GM13977 (cell line): ENCODE measurements at regions not wholly inside any gene's neighbourhood (a gene's known extent, or its start where the extent isn't known, plus 50 kb on each side); places are given as distances from the start of the nearest gene placed in this dataset.
"Not testable (repeated sequence)": the region's sequence is repeated elsewhere in the genome, so short reads cannot be mapped to it uniquely, and the experiment has no call there.

Source experiments
- DNase-seq: peaks from one replicate; pipeline ENCODE4 v3.0.0; 2012; ENCODE audit warnings: low spot score
- in situ Hi-C: fragments of 300-500 bp; cut with MboI; formaldehyde crosslinking; loops from one replicate; pipeline ENCODE4 v1.12.0; 2022; ENCODE audit warnings: low sequenced_read_pairs, low pct_unique_long_range_greater_than_20kb, mixed read lengths, inconsistent platforms; ENCODE audit not compliant: unreplicated experiment
- TF ChIP-seq, protein P1 (sequence below): IDR thresholded peaks from 2 replicates; pipeline ENCODE4 v1.5.1; 2012; ENCODE audit warnings: mild to moderate bottlenecking, control low read depth; ENCODE audit not compliant: insufficient read depth; ENCODE audit errors: extremely low read depth, missing control alignments

DNA sequence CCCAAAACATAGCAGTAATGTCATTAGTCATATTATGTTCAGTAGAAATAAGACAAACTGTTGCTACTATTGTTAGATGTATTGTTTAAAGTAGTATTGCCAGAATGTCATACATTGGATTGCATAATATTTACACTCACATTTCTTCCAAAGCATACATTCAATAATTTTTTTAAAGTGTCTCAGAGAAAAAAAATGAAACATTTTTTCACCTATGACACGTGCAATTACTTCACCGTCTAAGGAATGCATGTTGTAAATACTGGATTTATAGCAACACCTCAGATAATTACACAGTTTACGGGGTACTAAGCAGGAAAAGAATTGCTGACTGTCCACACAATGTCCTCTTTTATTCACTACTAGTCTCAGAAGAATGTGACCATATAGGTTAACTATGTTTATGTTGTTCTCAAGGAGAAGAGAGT, 162.1 kb downstream of the PCDH18 start:
- no peak for DNase-seq
- TF ChIP-seq, protein P1, sequence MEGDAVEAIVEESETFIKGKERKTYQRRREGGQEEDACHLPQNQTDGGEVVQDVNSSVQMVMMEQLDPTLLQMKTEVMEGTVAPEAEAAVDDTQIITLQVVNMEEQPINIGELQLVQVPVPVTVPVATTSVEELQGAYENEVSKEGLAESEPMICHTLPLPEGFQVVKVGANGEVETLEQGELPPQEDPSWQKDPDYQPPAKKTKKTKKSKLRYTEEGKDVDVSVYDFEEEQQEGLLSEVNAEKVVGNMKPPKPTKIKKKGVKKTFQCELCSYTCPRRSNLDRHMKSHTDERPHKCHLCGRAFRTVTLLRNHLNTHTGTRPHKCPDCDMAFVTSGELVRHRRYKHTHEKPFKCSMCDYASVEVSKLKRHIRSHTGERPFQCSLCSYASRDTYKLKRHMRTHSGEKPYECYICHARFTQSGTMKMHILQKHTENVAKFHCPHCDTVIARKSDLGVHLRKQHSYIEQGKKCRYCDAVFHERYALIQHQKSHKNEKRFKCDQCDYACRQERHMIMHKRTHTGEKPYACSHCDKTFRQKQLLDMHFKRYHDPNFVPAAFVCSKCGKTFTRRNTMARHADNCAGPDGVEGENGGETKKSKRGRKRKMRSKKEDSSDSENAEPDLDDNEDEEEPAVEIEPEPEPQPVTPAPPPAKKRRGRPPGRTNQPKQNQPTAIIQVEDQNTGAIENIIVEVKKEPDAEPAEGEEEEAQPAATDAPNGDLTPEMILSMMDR = no peak
- in situ Hi-C loops = no loop called here

DNA sequence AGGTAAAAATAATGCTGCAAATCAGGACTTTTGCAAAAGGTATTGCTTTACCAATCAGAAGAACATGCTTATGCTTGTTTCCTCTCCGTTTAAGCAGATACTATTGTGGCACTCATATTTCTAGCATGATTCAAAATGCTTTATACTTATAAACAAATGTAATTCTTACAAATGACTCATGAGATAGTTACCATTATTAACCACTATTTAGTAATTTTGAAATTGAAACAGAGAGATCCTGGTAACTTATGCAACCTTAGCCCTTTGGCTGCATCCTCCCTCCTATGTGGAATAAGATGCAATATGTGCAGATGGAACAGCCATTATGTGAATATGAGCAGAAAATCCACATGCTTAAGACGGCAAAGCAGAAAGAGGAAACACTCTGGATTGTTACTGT, 164.7 kb downstream of the PCDH18 start:
- TF ChIP-seq, protein P1 = no peak
- DNase-seq = no peak
- in situ Hi-C loops = no loop called here

DNA sequence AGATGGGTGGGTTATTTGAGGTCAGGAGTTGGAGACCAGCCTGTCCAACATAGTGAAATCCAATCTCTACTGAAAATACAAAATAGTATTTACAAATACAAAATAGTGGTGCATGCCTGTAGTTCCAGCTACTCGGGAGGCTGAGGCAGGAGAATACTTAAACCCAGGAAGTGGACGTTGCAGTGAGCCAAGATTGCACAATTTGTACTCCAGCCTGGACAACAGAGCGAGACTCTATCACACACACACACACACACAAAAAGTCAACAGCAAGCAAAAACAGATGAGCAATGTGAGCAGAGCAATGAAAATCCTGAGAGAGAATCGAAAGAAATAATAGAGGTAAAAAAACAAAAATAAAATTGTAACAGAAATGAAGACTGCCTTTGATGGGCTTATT, 168.8 kb downstream of the PCDH18 start:
- TF ChIP-seq, protein P1 = no peak
- in situ Hi-C loops = no loop called here
- DNase-seq = no peak

DNA sequence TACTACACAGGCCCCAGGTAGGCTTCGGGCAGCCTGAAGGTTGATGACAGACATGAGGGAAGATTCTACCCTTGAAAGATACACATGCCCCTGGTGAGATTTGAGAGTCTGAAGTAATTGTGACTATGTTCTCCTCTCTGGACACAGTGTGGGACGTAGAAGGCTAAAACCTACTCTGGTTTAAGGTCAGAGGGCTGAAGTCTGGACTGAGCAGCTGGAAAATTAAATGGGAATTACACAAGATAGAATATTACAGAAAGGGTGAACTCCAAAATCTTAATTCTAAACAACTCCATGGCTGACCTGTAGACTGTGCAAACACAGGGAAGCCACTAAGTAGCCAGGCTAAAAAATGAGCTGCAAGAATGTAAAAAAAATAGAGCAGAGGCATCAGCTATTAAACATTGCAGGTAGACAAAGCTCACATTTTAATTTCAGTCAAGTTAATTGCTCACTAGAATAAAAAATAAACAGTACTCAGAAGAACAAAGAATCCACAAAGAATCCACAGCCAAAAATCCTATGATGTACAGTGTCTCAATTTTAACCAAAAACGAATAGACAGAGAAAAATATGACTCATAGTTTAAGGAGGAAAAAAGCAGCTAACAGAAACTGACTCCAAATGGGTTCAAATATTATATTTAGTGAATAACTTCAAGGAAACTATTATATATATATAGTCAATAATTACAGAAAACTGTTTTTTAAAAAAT, 170.4 kb downstream of the PCDH18 start:
- TF ChIP-seq, protein P1 = no peak
- no peak for DNase-seq
- in situ Hi-C loops = no loop called here

DNA sequence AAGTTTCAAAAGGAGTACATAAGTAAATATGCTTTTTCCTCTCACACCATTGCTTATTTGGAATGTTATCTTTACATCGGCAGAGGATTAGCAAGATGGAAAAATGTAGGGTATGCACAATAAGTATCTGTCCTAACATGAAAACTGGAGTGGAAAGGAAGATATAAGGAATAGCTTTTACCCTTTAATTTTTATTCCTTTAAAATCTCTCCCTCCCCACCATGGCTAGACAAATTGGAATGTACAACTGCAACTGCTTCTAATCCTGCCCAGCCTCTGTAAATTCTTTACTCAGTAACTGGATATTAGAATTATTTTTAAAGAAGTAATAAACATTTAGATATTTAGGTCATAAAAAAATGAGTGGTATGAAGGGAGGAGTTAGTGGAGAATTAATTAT, 171.5 kb downstream of the PCDH18 start:
- TF ChIP-seq, protein P1 = no peak
- no peak for DNase-seq
- in situ Hi-C loops = no loop called here

GRCh38 chr4:137359691-137360315, 172.5 kb downstream of the PCDH18 start:
- in situ Hi-C loops = no loop called here
- TF ChIP-seq, protein P1 = no peak
- no peak for DNase-seq

GRCh38 chr4:137354562-137354961, 177.7 kb downstream of the PCDH18 start:
- in situ Hi-C loops, DNase-seq: not testable (repeated sequence)
